Adrenal gland (tissue), 5 donors: ENCODE measurements at regions not wholly inside any gene's neighbourhood (a gene's known extent, or its start where the extent isn't known, plus 50 kb on each side); places are given as distances from the start of the nearest gene placed in this dataset.

ENCODE experiments used
- POLR2A ChIP-seq, 2 donors: fragments of 450-650 bp; IDR thresholded peaks; one replicate each; pipeline ENCODE4 v1.6.1; 2017; ENCODE audit warnings: antibody characterized with exemption in 2 of 2, mild to moderate bottlenecking in 2 of 2, moderate library complexity in 1 of 2
- TF ChIP-seq, protein P1 (sequence below), 6 experiments: fragments of 450-650 bp in 4 of 6; fragments of 200-600 bp in 2 of 6; sonication (generic) in 1 of 6; IDR thresholded peaks; 1 replicate in 5 of 6; 2 replicates in 1 of 6; pipeline versions ENCODE4 v1.5.1 to v1.8.0; 2016 to 2021; ENCODE audit warnings: antibody characterized with exemption in 6 of 6, mild to moderate bottlenecking in 2 of 6, moderate library complexity in 1 of 6
- donor health status: DM: no; HTN: no; CAD: no.

DNA sequence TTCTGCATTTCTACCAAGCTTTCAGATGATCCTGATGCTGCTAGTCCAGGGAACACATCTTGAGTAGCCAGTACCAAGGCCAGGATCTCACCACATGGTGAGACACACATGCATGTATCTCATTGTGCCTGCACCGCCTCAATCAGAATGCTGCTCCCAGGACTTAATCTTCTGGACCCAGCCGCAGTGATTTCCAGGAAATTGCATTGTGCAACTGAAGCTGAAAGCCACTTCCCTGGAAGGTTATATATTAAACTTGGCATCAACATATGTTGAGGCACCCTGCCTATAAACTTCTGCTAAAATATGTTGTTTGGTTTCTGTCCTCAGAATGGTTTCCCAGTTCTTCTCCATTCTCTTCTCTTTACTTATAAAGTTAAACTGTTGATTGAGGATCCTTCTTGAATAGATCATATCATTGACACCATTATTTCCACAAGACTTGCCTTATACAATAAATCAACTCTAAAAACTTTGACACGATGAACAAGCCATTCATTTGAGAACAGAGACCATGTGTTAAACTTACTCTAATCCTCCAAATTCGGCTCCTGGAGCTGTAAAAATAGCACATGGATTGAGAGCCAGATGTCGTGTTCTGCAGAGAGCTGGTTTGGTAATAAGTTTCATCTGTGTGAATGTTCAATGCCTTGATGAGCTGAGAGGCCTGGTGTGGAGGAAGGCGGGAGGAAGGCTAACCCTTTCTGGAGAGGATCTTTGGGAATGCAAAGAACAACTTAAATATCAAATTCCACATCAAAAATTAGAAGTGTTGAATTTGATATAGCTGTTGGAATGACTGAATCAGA, 65.0 kb upstream of the PCSK2 start:
- TF ChIP-seq POLR2A (IDR thresholded peaks at IDR 0.05): no peak
- TF ChIP-seq, protein P1, sequence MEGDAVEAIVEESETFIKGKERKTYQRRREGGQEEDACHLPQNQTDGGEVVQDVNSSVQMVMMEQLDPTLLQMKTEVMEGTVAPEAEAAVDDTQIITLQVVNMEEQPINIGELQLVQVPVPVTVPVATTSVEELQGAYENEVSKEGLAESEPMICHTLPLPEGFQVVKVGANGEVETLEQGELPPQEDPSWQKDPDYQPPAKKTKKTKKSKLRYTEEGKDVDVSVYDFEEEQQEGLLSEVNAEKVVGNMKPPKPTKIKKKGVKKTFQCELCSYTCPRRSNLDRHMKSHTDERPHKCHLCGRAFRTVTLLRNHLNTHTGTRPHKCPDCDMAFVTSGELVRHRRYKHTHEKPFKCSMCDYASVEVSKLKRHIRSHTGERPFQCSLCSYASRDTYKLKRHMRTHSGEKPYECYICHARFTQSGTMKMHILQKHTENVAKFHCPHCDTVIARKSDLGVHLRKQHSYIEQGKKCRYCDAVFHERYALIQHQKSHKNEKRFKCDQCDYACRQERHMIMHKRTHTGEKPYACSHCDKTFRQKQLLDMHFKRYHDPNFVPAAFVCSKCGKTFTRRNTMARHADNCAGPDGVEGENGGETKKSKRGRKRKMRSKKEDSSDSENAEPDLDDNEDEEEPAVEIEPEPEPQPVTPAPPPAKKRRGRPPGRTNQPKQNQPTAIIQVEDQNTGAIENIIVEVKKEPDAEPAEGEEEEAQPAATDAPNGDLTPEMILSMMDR (IDR thresholded peaks at IDR 0.05): no peak
